Lower lobe of right lung (tissue), 2 donors: ENCODE measurements at regions not wholly inside any gene's neighbourhood (a gene's known extent, or its start where the extent isn't known, plus 50 kb on each side); places are given as distances from the start of the nearest gene placed in this dataset.

Experiments
- ATAC-seq, 2 donors: fragments of 200-7000 bp; cut with Tn5 transposase; one replicate each; pipeline ENCODE4 v1.9.1; 2020 to 2022; ENCODE audit warnings: mild to moderate bottlenecking in 2 of 2, moderate library complexity in 2 of 2
- DNase-seq: peaks from one replicate; pipeline ENCODE4 v3.0.0-alpha.2; 2020
- H3K27ac ChIP-seq: fragments of 200-600 bp; one replicate; pipeline ENCODE4 v1.8.0; 2022
- H3K27me3 ChIP-seq: fragments of 200-600 bp; one replicate; pipeline ENCODE4 v1.8.0; 2022; ENCODE audit warnings: low read depth
- H3K36me3 ChIP-seq: fragments of 200-600 bp; one replicate; pipeline ENCODE4 v1.8.0; 2022; ENCODE audit warnings: mild to moderate bottlenecking
- H3K4me1 ChIP-seq: fragments of 200-600 bp; one replicate; pipeline ENCODE4 v1.8.0; 2022
- H3K4me3 ChIP-seq: fragments of 200-600 bp; one replicate; pipeline ENCODE4 v1.8.0; 2022; ENCODE audit warnings: mild to moderate bottlenecking
- H3K9me3 ChIP-seq: fragments of 200-600 bp; one replicate; pipeline ENCODE4 v1.8.0; 2022
- intact Hi-C: fragments of 100-400 bp; cut with DNase I; formaldehyde crosslinking; loops from one replicate; pipeline ENCODE4 v1.11.0; 2022
- TF ChIP-seq, protein P1 (sequence below): fragments of 200-600 bp; IDR thresholded peaks from one replicate; pipeline ENCODE4 v1.8.0; 2022; ENCODE audit warnings: antibody characterized with exemption, mild to moderate bottlenecking
- donor health status: DM: no; HTN: yes; CAD: no; lungs with severe emphysema.

GRCh38 chr10:108787932-108788331, 1135.4 kb downstream of the XPNPEP1 start:
- H3K4me3 ChIP-seq: no peak overlapping the region
- ATAC-seq (no peak), DNase-seq (no peak)
- no peak overlapping the region for H3K27ac ChIP-seq
- H3K9me3 ChIP-seq: peaks cover 7% of the 10 kb centered on the region
- TF ChIP-seq, protein P1, sequence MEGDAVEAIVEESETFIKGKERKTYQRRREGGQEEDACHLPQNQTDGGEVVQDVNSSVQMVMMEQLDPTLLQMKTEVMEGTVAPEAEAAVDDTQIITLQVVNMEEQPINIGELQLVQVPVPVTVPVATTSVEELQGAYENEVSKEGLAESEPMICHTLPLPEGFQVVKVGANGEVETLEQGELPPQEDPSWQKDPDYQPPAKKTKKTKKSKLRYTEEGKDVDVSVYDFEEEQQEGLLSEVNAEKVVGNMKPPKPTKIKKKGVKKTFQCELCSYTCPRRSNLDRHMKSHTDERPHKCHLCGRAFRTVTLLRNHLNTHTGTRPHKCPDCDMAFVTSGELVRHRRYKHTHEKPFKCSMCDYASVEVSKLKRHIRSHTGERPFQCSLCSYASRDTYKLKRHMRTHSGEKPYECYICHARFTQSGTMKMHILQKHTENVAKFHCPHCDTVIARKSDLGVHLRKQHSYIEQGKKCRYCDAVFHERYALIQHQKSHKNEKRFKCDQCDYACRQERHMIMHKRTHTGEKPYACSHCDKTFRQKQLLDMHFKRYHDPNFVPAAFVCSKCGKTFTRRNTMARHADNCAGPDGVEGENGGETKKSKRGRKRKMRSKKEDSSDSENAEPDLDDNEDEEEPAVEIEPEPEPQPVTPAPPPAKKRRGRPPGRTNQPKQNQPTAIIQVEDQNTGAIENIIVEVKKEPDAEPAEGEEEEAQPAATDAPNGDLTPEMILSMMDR: no peak
- H3K4me1 ChIP-seq: no peaks in the 10 kb centered on the region
- no peaks in the 10 kb centered on the region for H3K27me3 ChIP-seq
- intact Hi-C loops: no loop called here
- H3K36me3 ChIP-seq: no peaks in the 10 kb centered on the region

DNA sequence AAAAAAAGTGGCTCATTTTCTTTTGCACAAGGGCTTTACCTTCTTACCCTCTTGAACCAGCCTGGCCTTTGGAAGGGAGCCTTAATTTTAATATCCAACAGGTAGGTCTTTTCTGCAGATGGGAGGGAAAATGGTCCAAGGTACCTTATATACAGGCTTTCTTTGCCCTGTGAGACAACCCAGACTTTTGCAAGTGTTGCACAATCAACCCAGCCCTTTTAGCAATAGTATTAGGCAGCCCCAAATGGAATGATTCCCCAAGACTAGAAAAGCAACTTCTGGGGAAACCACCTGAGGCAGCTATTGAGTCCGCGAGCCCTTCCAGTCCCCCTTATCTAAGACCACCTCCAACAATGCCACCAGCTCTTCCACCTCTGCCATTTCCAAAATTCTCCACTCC, 1138.3 kb downstream of the XPNPEP1 start:
- Histone ChIP-seq H3K27me3 (no peaks in the 10 kb centered on the region), H3K27ac (no peak overlapping the region), H3K4me1 (no peaks in the 10 kb centered on the region), H3K36me3 (no peaks in the 10 kb centered on the region), H3K9me3 (peaks cover 7% of the 10 kb centered on the region), H3K4me3 (no peak overlapping the region)
- DNase-seq: no peak
- intact Hi-C loops: no loop called here
- TF ChIP-seq, protein P1: no peak
- no peak for ATAC-seq

GRCh38 chr10:108784534-108784933, 1138.8 kb downstream of the XPNPEP1 start:
- TF ChIP-seq, protein P1: no peak
- Histone ChIP-seq H3K4me3 (no peak overlapping the region), H3K9me3 (peaks cover 7% of the 10 kb centered on the region), H3K27me3 (no peaks in the 10 kb centered on the region), H3K27ac (no peak overlapping the region), H3K4me1 (no peaks in the 10 kb centered on the region), H3K36me3 (no peaks in the 10 kb centered on the region)
- no peak for DNase-seq
- intact Hi-C loops: no loop called here
- no peak for ATAC-seq

GRCh38 chr10:108783897-108784296, 1139.4 kb downstream of the XPNPEP1 start:
- Histone ChIP-seq H3K27ac (no peak overlapping the region), H3K4me1 (no peaks in the 10 kb centered on the region), H3K4me3 (no peak overlapping the region), H3K27me3 (no peaks in the 10 kb centered on the region), H3K9me3 (peaks cover 7% of the 10 kb centered on the region), H3K36me3 (no peaks in the 10 kb centered on the region)
- DNase-seq (no peak), ATAC-seq (peak; percentile 45 to 76)
- TF ChIP-seq, protein P1: peak; percentile 43
- intact Hi-C loops: no loop called here

DNA sequence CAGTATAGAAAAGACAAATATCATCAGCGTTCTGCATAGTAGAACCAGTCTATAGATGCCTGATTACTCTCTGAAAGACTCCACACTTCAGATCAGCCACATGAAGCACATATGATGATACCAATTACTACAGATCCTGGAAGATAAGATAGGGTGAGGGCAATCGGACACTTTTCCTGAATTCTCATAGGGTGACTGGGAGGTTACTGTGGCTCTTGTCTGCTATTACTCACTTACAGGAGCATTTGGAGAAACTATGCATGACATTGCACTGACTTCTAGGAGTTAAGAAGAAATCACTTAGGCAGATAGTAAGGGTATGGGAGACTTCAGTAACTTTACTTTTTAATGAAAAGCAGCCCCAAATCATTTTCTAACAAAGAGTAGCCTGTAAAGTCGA, 1140.9 kb downstream of the XPNPEP1 start:
- TF ChIP-seq, protein P1: no peak
- Histone ChIP-seq H3K4me3 (no peak overlapping the region), H3K4me1 (no peaks in the 10 kb centered on the region), H3K9me3 (peaks cover 7% of the 10 kb centered on the region), H3K36me3 (no peaks in the 10 kb centered on the region), H3K27ac (no peak overlapping the region), H3K27me3 (no peaks in the 10 kb centered on the region)
- intact Hi-C loops: no loop called here
- DNase-seq: no peak
- no peak for ATAC-seq

- TF ChIP-seq, protein P1: no peak
- no peaks in the 10 kb centered on the region for H3K36me3 ChIP-seq
- intact Hi-C loops: no loop called here
- no peak overlapping the region for H3K27ac ChIP-seq
- ATAC-seq: no peak
- H3K4me1 ChIP-seq: no peaks in the 10 kb centered on the region
- no peaks in the 10 kb centered on the region for H3K27me3 ChIP-seq
- H3K4me3 ChIP-seq: no peak overlapping the region
- peaks cover 4% of the 10 kb centered on the region for H3K9me3 ChIP-seq
- DNase-seq: no peak
These were observed 1143.8 kb downstream of the XPNPEP1 start for GRCh38 chr10:108779501-108779900.
